Fibroblast of mammary gland (primary cell): ENCODE measurements at regions not wholly inside any gene's neighbourhood (a gene's known extent, or its start where the extent isn't known, plus 50 kb on each side); places are given as distances from the start of the nearest gene placed in this dataset.

Experiments used
- DNase-seq: peaks from one replicate; pipeline ENCODE4 v3.0.0-alpha.2; 2010; ENCODE audit warnings: low read depth
- H3K4me3 ChIP-seq: 2 replicates; pipeline ENCODE4 v1.5.1; 2011; ENCODE audit warnings: low read depth, mild to moderate bottlenecking, low read length, moderate library complexity; ENCODE audit not compliant: control insufficient read depth
- CTCF ChIP-seq: conservative IDR thresholded peaks from 2 replicates; pipeline ENCODE4 v1.5.1; 2011; ENCODE audit warnings: low read depth, low read length, inconsistent platforms; ENCODE audit not compliant: control insufficient read depth, insufficient read depth

GRCh38 chr4:120977435-120977997 lies 55.0 kb upstream of the PRDM5 start:
- no peak overlapping the region for H3K4me3 ChIP-seq
- peak; percentile 71 for DNase-seq

GRCh38 chr4:120973207-120973606 lies 50.7 kb upstream of the PRDM5 start:
- H3K4me3 ChIP-seq = no peak overlapping the region
- DNase-seq = no peak
- no peak for TF ChIP-seq CTCF

More at GRCh38 chr4:120977435-120977997, 55.0 kb upstream of the PRDM5 start:
- peak; percentile 80 for TF ChIP-seq CTCF
